Nucleus accumbens (tissue), 56 donors: ENCODE measurements at regions not wholly inside any gene's neighbourhood (a gene's known extent, or its start where the extent isn't known, plus 50 kb on each side); places are given as distances from the start of the nearest gene placed in this dataset.

Experiments used
- DNase-seq, 56 donors: peaks; one replicate each; lab custom pipeline; 2025; lab: John Stamatoyannopoulos, UW

- DNase-seq = no peak
Observed at GRCh38 chrX:94041881-94042280, 367.9 kb downstream of the FAM133A start.

DNA sequence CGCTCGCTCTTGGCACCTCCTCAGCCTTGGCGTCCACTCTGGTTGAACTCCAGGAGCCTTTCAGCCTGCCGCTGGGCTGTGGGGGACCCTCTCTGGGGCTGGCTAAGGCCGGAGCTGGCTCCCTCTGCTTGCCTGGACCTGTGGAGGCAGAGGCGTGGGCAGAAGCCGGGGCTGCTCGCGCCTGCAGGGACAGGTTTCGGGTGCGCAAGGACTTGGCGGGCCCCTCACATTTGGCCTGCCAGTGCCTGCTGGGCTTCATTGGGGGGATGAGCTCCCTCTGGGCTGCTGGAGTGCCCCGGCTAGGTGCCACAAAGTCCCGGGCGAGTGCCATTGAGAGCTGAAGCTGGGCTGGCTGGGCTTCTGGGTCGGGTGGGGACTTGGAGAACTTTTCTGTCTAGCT lies 371.7 kb downstream of the FAM133A start:
- DNase-seq = no peak

- no peak for DNase-seq
Observed at GRCh38 chrX:94051926-94052325, 377.9 kb downstream of the FAM133A start.

DNA sequence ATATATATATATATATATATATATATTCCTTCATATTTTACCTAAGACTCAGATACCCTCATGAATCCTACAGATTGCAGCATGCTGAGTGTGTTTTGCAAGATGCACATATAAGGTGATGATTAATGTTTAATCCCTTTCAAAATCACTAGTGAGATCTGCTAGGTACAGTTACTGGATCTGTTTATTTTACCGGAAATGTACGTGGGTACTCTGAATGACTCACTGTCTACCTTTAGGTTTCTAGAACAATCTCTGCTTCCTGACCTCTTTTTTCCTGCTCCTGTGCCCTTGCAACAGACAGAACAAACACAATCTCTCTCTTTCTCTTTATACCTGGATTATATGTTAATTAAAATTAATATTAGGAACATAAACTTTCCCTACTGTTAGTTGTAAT lies 379.6 kb downstream of the FAM133A start:
- no peak for DNase-seq

GRCh38 chrX:94057385-94057784 lies 383.4 kb downstream of the FAM133A start:
- DNase-seq = no peak

DNA sequence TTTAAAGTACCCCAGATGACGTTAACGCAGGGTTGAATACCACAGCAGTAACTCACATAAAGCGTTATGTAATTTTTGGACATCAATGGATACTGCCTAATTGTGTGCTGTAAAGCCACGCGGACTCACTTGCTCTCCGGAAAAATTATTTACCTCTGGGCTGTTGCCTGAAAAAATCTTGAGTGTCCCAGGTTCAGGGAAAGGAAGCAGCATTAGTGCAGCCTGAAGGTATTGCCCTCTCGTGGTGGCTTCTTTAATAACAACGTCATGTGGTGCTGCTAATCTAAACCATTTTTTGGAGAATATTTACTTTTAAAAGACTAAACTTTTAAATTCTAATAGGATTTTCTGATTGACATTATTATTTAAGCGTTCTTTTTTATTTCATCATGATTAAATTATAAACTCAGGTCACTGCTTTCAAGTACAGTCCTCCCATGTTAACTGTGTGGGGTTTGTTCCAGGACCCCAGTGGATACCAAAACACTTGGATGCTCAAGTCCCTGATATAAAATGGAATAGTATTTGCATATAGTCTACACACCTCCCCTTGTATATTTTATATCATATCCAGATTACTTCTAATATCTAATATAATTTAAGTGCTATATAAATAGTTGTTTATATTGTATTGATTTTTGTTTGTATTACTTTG lies 384.8 kb downstream of the FAM133A start:
- peak in 18 of 56 donors; percentile 0 to 39 (median 2) for DNase-seq

DNA sequence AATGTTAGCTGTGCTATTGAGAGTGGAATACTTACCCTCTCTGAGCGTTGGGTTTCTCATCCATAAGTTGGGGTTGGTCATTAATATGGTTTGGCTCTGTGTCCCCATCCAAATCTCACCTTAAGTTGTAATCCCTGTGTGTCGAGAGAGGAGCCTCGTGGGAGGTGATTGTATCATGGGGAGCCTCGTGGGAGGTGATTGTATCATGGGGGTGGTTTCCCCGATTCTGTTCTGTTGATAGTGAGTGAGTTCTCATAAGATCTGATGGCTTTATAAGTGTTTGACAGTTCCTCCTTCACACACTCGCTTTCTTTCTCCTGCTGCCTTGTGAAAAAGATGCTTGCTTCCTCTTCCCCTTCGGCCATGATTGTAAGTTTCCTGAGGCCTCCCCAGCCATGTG lies 391.1 kb downstream of the FAM133A start:
- peak in 3 of 56 donors; percentile 0 to 3 (median 1) for DNase-seq

DNA sequence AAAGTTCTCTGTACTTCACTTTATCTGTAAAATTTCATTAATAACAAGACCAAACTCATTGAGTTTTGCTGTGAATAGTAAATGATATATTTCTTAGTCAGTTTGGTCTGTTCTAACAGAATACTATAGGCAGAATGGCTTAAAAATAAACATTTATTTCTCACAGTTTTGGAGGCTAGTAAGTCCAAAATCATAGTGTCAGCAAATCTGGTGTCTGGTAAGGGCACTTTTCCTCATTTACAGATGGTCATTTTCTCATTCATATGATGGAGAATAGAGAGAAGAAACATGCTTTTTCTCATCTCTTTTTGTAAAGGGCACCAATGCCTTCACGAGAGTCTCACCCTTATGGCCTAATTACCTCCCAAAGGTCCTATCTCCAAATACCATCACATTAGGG lies 415.1 kb downstream of the FAM133A start:
- DNase-seq = no peak

GRCh38 chrX:94097868-94098267 lies 423.9 kb downstream of the FAM133A start:
- no peak for DNase-seq

DNA sequence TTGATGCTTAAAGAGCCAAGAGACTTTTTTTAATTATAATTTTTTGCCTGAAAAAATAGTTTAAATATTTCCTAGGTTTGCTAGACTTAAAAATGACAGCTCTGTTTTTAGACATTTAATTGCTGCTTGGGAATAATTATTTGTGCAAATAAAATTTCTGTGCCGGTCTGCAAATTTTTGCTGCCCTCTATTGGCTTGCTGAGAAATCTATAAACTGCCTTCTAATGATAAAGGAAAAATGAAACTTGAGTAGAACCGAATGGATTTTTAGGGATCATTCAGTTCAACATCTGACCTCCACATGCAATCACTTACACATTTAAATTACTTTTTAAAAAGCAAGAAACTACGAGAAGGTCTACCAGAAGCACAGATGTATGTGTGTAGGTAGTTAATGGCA lies 434.0 kb downstream of the FAM133A start:
- DNase-seq = no peak

DNA sequence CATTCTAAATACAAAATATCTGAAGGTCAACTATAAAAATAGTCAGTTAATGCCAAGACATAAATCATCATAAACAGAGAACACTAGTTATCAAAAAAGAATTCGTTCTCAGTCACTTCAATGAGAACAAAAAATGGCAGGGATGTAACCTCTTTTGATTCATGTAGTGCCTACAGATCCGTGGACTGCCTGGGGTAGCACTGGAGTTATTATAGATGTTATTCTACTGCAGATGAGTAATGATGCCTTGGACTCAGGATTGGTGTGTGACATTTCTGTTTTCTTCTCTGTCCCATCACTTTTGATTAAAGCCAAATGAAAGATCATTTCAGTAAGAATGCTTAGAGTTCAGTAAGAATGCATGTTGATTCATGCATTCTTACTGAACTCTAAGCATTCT lies 440.4 kb downstream of the FAM133A start:
- no peak for DNase-seq

DNA sequence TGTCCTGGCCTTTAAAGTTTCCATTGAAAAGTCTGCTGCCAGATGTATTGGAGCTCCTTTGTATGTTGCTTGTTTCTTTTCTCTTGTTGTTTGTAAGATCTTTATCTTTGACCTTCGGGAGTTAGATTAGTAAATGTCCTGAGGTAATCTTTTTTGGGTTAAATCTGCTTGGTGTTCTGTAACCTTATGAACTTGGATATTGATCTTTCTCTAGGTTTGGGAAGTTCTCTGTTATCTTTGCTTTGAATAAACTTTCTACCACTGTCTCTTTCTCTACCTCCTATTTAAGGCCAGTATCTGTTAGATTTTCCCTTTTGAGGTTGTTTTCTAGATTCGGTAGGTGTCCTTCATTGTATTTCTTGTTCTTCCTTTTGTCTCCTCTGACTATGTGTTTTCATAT lies 447.8 kb downstream of the FAM133A start:
- no peak for DNase-seq

DNA sequence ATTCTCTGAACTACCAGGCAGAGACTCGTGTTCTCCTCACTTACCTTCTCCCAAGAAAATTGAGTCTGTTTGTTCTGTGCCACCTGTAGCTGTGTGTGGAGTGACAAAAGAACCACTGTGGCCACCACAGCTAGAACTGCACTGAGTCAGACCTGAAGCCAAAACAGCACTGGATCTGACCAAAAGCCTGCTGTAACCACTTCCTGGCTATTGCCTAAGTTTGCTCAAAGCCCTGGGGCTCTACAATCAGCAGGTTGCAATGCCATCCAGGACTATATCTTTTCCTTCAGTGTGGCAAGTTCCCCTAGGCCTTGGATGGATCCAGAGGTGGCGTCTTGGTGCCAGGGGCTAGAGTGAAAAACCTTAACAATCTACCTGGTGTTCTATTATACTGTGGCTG lies 449.1 kb downstream of the FAM133A start:
- DNase-seq = no peak

- DNase-seq = no peak
Observed at GRCh38 chrX:94162971-94163370, 489.0 kb downstream of the FAM133A start.

- no peak for DNase-seq
Observed at GRCh38 chrX:94178145-94178788, 504.3 kb downstream of the FAM133A start.

- DNase-seq = no peak
Observed at GRCh38 chrX:94204524-94204923, 530.5 kb downstream of the FAM133A start.

DNA sequence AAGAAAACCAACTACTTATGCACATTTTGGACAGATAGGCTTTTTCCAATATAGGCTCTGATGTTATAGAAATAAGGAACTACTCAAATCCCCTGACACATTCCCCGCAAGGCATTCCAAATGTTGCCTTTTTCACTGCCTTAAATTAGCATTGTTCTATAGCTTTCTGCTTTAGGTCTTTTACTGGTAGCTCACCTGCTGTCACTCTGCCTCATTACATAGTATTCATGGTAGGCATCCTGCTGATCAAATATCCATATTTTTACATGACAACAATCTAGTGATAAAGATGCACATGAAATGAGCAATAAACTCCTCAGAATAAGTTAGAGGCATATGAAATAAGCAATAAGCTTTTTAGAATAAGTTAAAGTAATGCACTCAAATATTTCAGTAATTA lies 542.7 kb downstream of the FAM133A start:
- DNase-seq = no peak

GRCh38 chrX:94252211-94252610 lies 578.2 kb downstream of the FAM133A start:
- no peak for DNase-seq

DNA sequence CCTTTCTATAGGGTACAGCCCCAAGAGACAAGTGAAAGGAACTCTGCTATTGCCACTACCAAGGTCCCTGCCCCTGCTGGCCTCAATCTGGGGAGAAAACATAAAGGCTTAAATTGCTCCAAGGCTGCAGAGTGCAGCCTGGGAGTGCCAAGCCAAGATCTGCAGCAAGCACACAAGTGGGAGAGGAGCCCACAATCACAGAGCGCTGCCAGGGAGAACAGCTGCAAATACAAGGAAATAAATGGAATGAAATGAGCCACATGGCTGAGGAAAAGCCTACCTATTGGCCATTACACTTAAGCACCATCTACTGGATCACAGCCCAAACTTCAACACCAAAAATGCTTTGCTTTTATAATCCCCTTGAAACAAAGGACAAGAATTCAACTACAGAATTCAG lies 582.4 kb downstream of the FAM133A start:
- no peak for DNase-seq

DNA sequence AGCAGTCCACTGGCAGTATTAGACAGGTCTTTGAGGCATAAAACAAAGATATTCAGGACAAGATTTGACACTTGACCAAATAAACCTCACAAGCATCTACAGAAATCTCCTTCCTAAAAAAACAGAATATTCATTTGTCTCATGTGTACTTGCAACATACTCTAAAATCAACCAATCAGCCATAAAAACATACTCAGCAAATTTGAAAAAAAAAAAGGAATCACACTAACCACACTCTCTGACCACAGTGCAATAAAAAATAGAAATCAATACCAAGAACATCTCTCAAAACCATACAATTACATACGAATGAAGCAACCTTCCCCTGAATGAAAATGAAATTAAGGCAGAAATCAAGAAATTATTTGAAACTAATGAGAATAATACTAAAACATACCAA lies 591.3 kb downstream of the FAM133A start:
- no peak for DNase-seq

- no peak for DNase-seq
Observed at GRCh38 chrX:94288325-94288724, 614.3 kb downstream of the FAM133A start.

GRCh38 chrX:94288972-94289371 lies 615.0 kb downstream of the FAM133A start:
- DNase-seq = no peak

GRCh38 chrX:94302446-94302845 lies 628.4 kb downstream of the FAM133A start:
- no peak for DNase-seq
